Muscle of back (tissue), 3 donors: ENCODE measurements at regions not wholly inside any gene's neighbourhood (a gene's known extent, or its start where the extent isn't known, plus 50 kb on each side); places are given as distances from the start of the nearest gene placed in this dataset.
"Not testable (repeated sequence)": the region's sequence is repeated elsewhere in the genome, so short reads cannot be mapped to it uniquely, and the experiment has no call there.

Experiments
- DNase-seq, 3 donors: peaks; one replicate each; pipeline versions ENCODE4 v3.0.0 to v3.0.0-alpha.2; 2013

GRCh38 chr4:66556651-66557278, 886.5 kb upstream of the EPHA5 start:
- no peak for DNase-seq

- DNase-seq: no peak
Measured at GRCh38 chr4:66555301-66555700, 885.0 kb upstream of the EPHA5 start.

GRCh38 chr4:66554826-66555225, 884.5 kb upstream of the EPHA5 start:
- DNase-seq: no peak

- not testable (repeated sequence) for DNase-seq
Measured at GRCh38 chr4:66545301-66545700, 875.0 kb upstream of the EPHA5 start.

GRCh38 chr4:66544281-66544680, 874.0 kb upstream of the EPHA5 start:
- no peak for DNase-seq

- no peak for DNase-seq
Measured at GRCh38 chr4:66539745-66540144, 869.5 kb upstream of the EPHA5 start.

- no peak for DNase-seq
Measured at GRCh38 chr4:66524781-66525180, 854.5 kb upstream of the EPHA5 start.

GRCh38 chr4:66522244-66522643, 852.0 kb upstream of the EPHA5 start:
- no peak for DNase-seq

GRCh38 chr4:66516940-66517339, 846.7 kb upstream of the EPHA5 start:
- DNase-seq: no peak

- no peak for DNase-seq
Measured at GRCh38 chr4:66506985-66507384, 836.7 kb upstream of the EPHA5 start.

- no peak for DNase-seq
Measured at GRCh38 chr4:66501997-66502396, 831.7 kb upstream of the EPHA5 start.

- DNase-seq: no peak
Measured at GRCh38 chr4:66490729-66491128, 820.4 kb upstream of the EPHA5 start.

GRCh38 chr4:66489783-66490452, 819.6 kb upstream of the EPHA5 start:
- peak in 1 of 3 donors; percentile 52 for DNase-seq

GRCh38 chr4:66489370-66489769, 819.1 kb upstream of the EPHA5 start:
- no peak for DNase-seq

- no peak for DNase-seq
Measured at GRCh38 chr4:66486068-66486467, 815.8 kb upstream of the EPHA5 start.

- no peak for DNase-seq
Measured at GRCh38 chr4:66482186-66482585, 811.9 kb upstream of the EPHA5 start.

- DNase-seq: no peak
Measured at GRCh38 chr4:66475596-66475995, 805.3 kb upstream of the EPHA5 start.

GRCh38 chr4:66465111-66465510, 794.8 kb upstream of the EPHA5 start:
- no peak for DNase-seq

GRCh38 chr4:66462890-66463289, 792.6 kb upstream of the EPHA5 start:
- DNase-seq: not testable (repeated sequence)

- peak; percentile 8 to 41 (median 22) for DNase-seq
Measured at GRCh38 chr4:66451741-66452140, 781.5 kb upstream of the EPHA5 start.

GRCh38 chr4:66443008-66443407, 772.7 kb upstream of the EPHA5 start:
- DNase-seq: no peak

- DNase-seq: no peak
Measured at GRCh38 chr4:66439508-66439907, 769.2 kb upstream of the EPHA5 start.

GRCh38 chr4:66433706-66434105, 763.4 kb upstream of the EPHA5 start:
- DNase-seq: no peak

GRCh38 chr4:66430856-66431255, 760.6 kb upstream of the EPHA5 start:
- peak in 1 of 3 donors; percentile 14 for DNase-seq
